Hepatocyte (in vitro differentiated cells): ENCODE measurements at regions not wholly inside any gene's neighbourhood (a gene's known extent, or its start where the extent isn't known, plus 50 kb on each side); places are given as distances from the start of the nearest gene placed in this dataset.

Experiments used
- EZH2 ChIP-seq: fragments of 200-600 bp; sonication (generic); IDR thresholded peaks from 2 replicates; pipeline ENCODE4 v1.6.1; 2016; ENCODE audit warnings: antibody characterized with exemption, mild to moderate bottlenecking, borderline replicate concordance
- TF ChIP-seq, protein P1 (sequence below): fragments of 200-600 bp; sonication (generic); IDR thresholded peaks from 2 replicates; pipeline ENCODE4 v1.5.1; 2016; ENCODE audit warnings: antibody characterized with exemption, mild to moderate bottlenecking; ENCODE audit not compliant: poor library complexity

DNA sequence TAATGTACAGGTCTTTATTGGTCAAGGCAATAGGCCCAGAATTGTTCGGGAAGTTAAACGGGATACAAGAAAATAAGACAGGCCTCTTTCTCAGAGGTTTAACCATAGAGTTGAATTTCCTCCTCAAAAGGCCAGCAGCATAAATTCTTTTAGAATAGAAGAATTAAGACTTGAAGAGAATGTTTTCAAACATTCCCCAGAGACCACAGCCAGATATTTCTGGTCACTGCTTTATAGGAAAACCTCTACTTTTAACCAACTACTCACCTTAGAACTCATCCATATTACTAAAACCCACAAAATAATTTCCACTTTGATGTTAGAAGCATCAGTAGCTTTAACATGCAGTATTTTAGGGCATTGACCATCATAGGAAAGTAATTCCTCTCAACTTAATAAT, 317.9 kb downstream of the RAB28 start:
- TF ChIP-seq, protein P1, sequence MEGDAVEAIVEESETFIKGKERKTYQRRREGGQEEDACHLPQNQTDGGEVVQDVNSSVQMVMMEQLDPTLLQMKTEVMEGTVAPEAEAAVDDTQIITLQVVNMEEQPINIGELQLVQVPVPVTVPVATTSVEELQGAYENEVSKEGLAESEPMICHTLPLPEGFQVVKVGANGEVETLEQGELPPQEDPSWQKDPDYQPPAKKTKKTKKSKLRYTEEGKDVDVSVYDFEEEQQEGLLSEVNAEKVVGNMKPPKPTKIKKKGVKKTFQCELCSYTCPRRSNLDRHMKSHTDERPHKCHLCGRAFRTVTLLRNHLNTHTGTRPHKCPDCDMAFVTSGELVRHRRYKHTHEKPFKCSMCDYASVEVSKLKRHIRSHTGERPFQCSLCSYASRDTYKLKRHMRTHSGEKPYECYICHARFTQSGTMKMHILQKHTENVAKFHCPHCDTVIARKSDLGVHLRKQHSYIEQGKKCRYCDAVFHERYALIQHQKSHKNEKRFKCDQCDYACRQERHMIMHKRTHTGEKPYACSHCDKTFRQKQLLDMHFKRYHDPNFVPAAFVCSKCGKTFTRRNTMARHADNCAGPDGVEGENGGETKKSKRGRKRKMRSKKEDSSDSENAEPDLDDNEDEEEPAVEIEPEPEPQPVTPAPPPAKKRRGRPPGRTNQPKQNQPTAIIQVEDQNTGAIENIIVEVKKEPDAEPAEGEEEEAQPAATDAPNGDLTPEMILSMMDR, result no peak
- no peak for TF ChIP-seq EZH2
